ENCODE measurements at regions not wholly inside any gene's neighbourhood (a gene's known extent, or its start where the extent isn't known, plus 50 kb on each side); places are given as distances from the start of the nearest gene placed in this dataset.

DNA sequence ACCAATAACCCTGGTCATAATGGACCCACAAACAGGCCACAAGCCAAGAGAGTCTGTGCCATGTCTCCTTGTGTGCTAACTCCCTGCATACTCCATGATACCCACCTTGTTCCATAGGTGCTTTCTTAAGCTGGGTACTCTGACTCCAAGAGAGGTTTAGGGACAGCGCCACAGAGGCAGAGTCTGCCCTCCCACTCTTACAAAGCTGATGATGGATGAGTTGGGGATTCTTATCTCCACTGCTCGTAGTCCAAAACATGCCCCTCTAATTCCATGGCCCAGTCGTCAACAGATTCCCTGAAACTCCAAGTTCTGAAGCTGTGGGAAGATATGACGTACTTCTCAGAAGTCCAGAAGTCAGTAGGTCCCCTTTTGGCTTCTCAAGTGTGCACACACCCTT is 184.4 kb upstream of the CCL2 start:
- no peak overlapping the region for H3K4me2 ChIP-seq (ENCODE audit: extremely low read depth, insufficient read depth, low read length)

DNA sequence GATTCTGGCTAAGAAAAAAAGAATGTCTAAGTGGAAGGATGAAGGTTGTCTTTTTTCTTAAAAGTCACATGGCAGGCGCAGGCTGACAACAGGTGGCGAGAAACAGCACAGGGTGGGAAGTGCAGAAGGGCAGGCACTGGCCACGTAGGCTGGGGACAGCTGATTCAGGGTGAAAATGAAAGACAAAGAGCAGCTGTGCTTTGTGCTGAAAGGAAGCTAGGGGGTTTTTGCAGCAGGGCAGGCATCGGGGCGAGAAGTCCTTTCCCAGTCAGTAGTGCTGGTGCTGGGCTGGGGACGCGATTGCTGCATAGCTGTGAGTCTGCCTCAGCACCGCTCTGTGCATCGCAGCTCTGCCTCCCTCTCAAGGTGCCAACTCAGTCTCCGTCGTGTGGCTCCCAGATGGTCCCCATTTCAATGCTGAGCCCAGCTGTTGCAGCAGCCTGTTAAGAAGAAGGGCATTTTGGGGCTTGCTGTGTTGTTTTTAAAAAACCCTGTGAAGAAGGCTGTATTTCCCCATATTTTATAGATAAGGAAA is 183.1 kb upstream of the CCL2 start:
- H3K79me2 ChIP-seq (ENCODE audit: control insufficient read depth, insufficient read depth, low read length): no peaks in the 10 kb centered on the region
- TF ChIP-seq, protein P1, sequence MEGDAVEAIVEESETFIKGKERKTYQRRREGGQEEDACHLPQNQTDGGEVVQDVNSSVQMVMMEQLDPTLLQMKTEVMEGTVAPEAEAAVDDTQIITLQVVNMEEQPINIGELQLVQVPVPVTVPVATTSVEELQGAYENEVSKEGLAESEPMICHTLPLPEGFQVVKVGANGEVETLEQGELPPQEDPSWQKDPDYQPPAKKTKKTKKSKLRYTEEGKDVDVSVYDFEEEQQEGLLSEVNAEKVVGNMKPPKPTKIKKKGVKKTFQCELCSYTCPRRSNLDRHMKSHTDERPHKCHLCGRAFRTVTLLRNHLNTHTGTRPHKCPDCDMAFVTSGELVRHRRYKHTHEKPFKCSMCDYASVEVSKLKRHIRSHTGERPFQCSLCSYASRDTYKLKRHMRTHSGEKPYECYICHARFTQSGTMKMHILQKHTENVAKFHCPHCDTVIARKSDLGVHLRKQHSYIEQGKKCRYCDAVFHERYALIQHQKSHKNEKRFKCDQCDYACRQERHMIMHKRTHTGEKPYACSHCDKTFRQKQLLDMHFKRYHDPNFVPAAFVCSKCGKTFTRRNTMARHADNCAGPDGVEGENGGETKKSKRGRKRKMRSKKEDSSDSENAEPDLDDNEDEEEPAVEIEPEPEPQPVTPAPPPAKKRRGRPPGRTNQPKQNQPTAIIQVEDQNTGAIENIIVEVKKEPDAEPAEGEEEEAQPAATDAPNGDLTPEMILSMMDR (conservative IDR thresholded peaks at IDR 0.05 in 1 of 2, IDR thresholded peaks at IDR 0.05 in 1 of 2; ENCODE audit: low read depth in 1 of 2, low read length in 2 of 2): no peak
- no peak for TF ChIP-seq EZH2 (IDR thresholded peaks at IDR 0.05; ENCODE audit: low read length, missing control alignments)
- H2AFZ ChIP-seq (ENCODE audit: low read length): no peak overlapping the region
- H3K27ac ChIP-seq (ENCODE audit: insufficient read depth, low read length): no peak overlapping the region
- H3K36me3 ChIP-seq (ENCODE audit: control insufficient read depth, insufficient read depth, low read length): no peaks in the 10 kb centered on the region
- no peaks in the 10 kb centered on the region for H3K27me3 ChIP-seq (ENCODE audit: control insufficient read depth, insufficient read depth, low read length)
- no peak overlapping the region for H3K9ac ChIP-seq (ENCODE audit: insufficient read depth, low read length)
- no peak for DNase-seq (ENCODE audit: low read depth in 2 of 2)
- no peak overlapping the region for H3K4me3 ChIP-seq (replicated peaks in 1 of 4; ENCODE audit: control extremely low read depth in 1 of 4, insufficient read depth in 1 of 4, low read depth in 3 of 4, low read length in 4 of 4)
- no peaks in the 10 kb centered on the region for H4K20me1 ChIP-seq (ENCODE audit: control insufficient read depth, extremely low read depth, insufficient read depth, low read length)
- H3K4me1 ChIP-seq (ENCODE audit: control insufficient read depth, extremely low read depth, insufficient read depth, low read length): no peaks in the 10 kb centered on the region
- no peaks in the 10 kb centered on the region for H3K9me3 ChIP-seq (ENCODE audit: control insufficient read depth, insufficient read depth, low read depth, low read length)
- no peak overlapping the region for H3K4me2 ChIP-seq (ENCODE audit: extremely low read depth, insufficient read depth, low read length)

More for the DNA sequence above, 184.4 kb upstream of the CCL2 start:
- Histone ChIP-seq H4K20me1 (ENCODE audit: control insufficient read depth, extremely low read depth, insufficient read depth, low read length) (no peaks in the 10 kb centered on the region), H3K27ac (ENCODE audit: insufficient read depth, low read length) (no peak overlapping the region), H2AFZ (ENCODE audit: low read length) (no peak overlapping the region), H3K79me2 (ENCODE audit: control insufficient read depth, insufficient read depth, low read length) (no peaks in the 10 kb centered on the region), H3K9ac (ENCODE audit: insufficient read depth, low read length) (no peak overlapping the region), H3K9me3 (ENCODE audit: control insufficient read depth, insufficient read depth, low read depth, low read length) (no peaks in the 10 kb centered on the region), H3K4me1 (ENCODE audit: control insufficient read depth, extremely low read depth, insufficient read depth, low read length) (no peaks in the 10 kb centered on the region), H3K4me3 (replicated peaks in 1 of 4; ENCODE audit: control extremely low read depth in 1 of 4, insufficient read depth in 1 of 4, low read depth in 3 of 4, low read length in 4 of 4) (no peak overlapping the region), H3K36me3 (ENCODE audit: control insufficient read depth, insufficient read depth, low read length) (no peaks in the 10 kb centered on the region), H3K27me3 (ENCODE audit: control insufficient read depth, insufficient read depth, low read length) (no peaks in the 10 kb centered on the region)
- DNase-seq (ENCODE audit: low read depth in 2 of 2): no peak
- TF ChIP-seq EZH2 (IDR thresholded peaks at IDR 0.05; ENCODE audit: low read length, missing control alignments): no peak

DNA sequence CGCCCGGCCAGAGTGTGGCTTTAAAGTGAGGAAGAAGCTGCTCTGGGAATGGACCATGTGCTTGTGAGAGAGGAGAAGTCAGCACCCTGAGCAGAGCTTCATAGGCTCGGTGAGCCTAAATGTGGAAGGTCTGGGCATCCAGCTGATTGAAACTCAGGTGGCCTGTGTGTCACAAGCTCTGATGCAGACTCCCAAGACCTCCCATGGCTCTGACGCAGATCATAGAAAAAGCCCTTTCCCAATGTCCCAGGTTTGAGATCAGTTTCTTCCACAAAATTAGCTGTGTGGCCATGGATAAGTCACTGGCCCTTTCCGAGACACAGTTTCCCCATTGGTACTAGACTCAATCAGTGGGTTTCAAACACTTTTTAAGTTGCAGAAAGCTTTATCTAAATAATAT is 180.0 kb upstream of the CCL2 start:
- no peaks in the 10 kb centered on the region for H4K20me1 ChIP-seq (ENCODE audit: control insufficient read depth, extremely low read depth, insufficient read depth, low read length)
- no peak overlapping the region for H3K27ac ChIP-seq (ENCODE audit: insufficient read depth, low read length)
- H3K4me2 ChIP-seq (ENCODE audit: extremely low read depth, insufficient read depth, low read length): no peak overlapping the region
- no peaks in the 10 kb centered on the region for H3K9me3 ChIP-seq (ENCODE audit: control insufficient read depth, insufficient read depth, low read depth, low read length)
- DNase-seq (ENCODE audit: low read depth in 2 of 2): no peak
- no peak overlapping the region for H3K4me3 ChIP-seq (replicated peaks in 1 of 4; ENCODE audit: control extremely low read depth in 1 of 4, insufficient read depth in 1 of 4, low read depth in 3 of 4, low read length in 4 of 4)
- H3K9ac ChIP-seq (ENCODE audit: insufficient read depth, low read length): no peak overlapping the region
- no peaks in the 10 kb centered on the region for H3K36me3 ChIP-seq (ENCODE audit: control insufficient read depth, insufficient read depth, low read length)
- no peak overlapping the region for H2AFZ ChIP-seq (ENCODE audit: low read length)
- H3K4me1 ChIP-seq (ENCODE audit: control insufficient read depth, extremely low read depth, insufficient read depth, low read length): no peaks in the 10 kb centered on the region
- no peaks in the 10 kb centered on the region for H3K27me3 ChIP-seq (ENCODE audit: control insufficient read depth, insufficient read depth, low read length)
- TF ChIP-seq EZH2 (IDR thresholded peaks at IDR 0.05; ENCODE audit: low read length, missing control alignments): no peak
- TF ChIP-seq, protein P1 (conservative IDR thresholded peaks at IDR 0.05 in 1 of 2, IDR thresholded peaks at IDR 0.05 in 1 of 2; ENCODE audit: low read depth in 1 of 2, low read length in 2 of 2): no peak
- no peaks in the 10 kb centered on the region for H3K79me2 ChIP-seq (ENCODE audit: control insufficient read depth, insufficient read depth, low read length)

Measured in fibroblast of lung (primary cell).